ENCODE measurements at regions not wholly inside any gene's neighbourhood (a gene's known extent, or its start where the extent isn't known, plus 50 kb on each side); places are given as distances from the start of the nearest gene placed in this dataset.

DNA sequence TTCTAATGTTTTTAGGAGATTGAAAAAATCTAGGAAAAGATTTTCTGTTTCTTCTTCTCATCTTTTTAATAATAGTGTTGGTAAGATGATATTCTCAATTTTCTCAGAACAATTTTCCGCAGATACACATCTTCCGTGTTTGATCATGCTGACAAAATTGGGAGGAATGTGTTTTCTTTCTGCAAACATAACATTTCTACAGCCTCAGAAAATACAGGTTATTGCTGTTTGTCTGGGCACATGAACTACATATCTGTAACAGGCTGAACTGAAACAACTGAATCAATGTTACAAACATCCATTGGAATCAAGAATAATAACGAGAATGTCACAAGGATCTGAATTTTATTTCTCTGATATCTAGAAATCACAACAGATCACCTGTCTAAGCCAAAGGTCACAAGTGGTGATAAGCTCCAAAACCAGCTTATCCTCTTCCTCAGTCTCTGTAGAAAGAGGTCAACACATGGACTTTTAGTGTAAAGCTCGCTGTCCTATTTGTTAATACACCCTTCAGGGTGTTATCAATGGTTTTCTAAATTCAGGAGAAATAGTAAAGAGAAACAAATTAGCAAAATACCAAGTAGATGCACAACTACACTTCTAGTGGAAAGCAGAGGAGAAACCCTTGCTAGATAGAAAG lies 197.3 kb upstream of the MARCKS start:
- no peak for TF ChIP-seq REST (IDR thresholded peaks at IDR 0.05; ENCODE audit: unreplicated experiment)
- TF ChIP-seq ZNF331 (CRISPR knock-in tag; IDR thresholded peaks at IDR 0.05; ENCODE audit: low read depth): no peak
- TF ChIP-seq EZH2 (IDR thresholded peaks at IDR 0.05; ENCODE audit: low read depth, unreplicated experiment): no peak
- TF ChIP-seq CREB1 (CRISPR knock-in tag; IDR thresholded peaks at IDR 0.05; ENCODE audit: low read depth): no peak
- no peak for TF ChIP-seq ZNF114 (CRISPR knock-in tag; IDR thresholded peaks at IDR 0.05)
- no peak for DNase-seq (ENCODE audit: low spot score)
- H3K27ac Mint-ChIP-seq: no peak overlapping the region
- Histone ChIP-seq H3K27ac (ENCODE audit: low read depth) (no peak overlapping the region), H4K20me1 (replicated peaks; ENCODE audit: insufficient read depth) (no peaks in the 10 kb centered on the region), H3K4me2 (no peak overlapping the region), H3K79me2 (replicated peaks; ENCODE audit: insufficient read depth) (no peaks in the 10 kb centered on the region), H3K4me3 (no peak overlapping the region), H3K36me3 (ENCODE audit: insufficient read depth) (no peaks in the 10 kb centered on the region), H3K4me1 (ENCODE audit: insufficient read depth) (no peaks in the 10 kb centered on the region), H2AFZ (no peak overlapping the region), H3K9me2 (ENCODE audit: insufficient read depth) (no peaks in the 10 kb centered on the region), H3F3A (replicated peaks; ENCODE audit: low read depth) (no peaks in the 10 kb centered on the region), H3K27me3 (ENCODE audit: insufficient read depth) (no peaks in the 10 kb centered on the region)
- no peak overlapping the region for H3K4me3 Mint-ChIP-seq
- no peaks in the 10 kb centered on the region for H3K27me3 Mint-ChIP-seq (ENCODE audit: insufficient read depth, low read depth, poor library complexity)
- no peaks in the 10 kb centered on the region for H3K36me3 Mint-ChIP-seq (ENCODE audit: low read depth)
- H3K4me1 Mint-ChIP-seq: peaks cover 4% of the 10 kb centered on the region; the same call in 2 of the 3 replicates
- no peaks in the 10 kb centered on the region for H3K9me3 Mint-ChIP-seq
- ATAC-seq: no peak

- Mint-ChIP-seq H3K9me3 (no peaks in the 10 kb centered on the region), H3K27ac (no peak overlapping the region)
- H3K4me3 ChIP-seq: no peak overlapping the region
- TF ChIP-seq STAT1 (IDR thresholded peaks at IDR 0.05; ENCODE audit: unreplicated experiment) (no peak), ZNF114 (CRISPR knock-in tag; IDR thresholded peaks at IDR 0.05) (no peak), CREB1 (CRISPR knock-in tag; IDR thresholded peaks at IDR 0.05; ENCODE audit: low read depth) (no peak), ZNF462 (CRISPR knock-in tag; IDR thresholded peaks at IDR 0.05) (no peak), EZH2phosphoT487 (IDR thresholded peaks at IDR 0.05; ENCODE audit: unreplicated experiment) (no peak), ZNF331 (CRISPR knock-in tag; IDR thresholded peaks at IDR 0.05; ENCODE audit: low read depth) (no peak), EZH2 (IDR thresholded peaks at IDR 0.05; ENCODE audit: low read depth, unreplicated experiment) (no peak), POLR2AphosphoS5 (IDR thresholded peaks at IDR 0.05; ENCODE audit: low read depth) (no peak)
- TF ChIP-seq, protein P1, sequence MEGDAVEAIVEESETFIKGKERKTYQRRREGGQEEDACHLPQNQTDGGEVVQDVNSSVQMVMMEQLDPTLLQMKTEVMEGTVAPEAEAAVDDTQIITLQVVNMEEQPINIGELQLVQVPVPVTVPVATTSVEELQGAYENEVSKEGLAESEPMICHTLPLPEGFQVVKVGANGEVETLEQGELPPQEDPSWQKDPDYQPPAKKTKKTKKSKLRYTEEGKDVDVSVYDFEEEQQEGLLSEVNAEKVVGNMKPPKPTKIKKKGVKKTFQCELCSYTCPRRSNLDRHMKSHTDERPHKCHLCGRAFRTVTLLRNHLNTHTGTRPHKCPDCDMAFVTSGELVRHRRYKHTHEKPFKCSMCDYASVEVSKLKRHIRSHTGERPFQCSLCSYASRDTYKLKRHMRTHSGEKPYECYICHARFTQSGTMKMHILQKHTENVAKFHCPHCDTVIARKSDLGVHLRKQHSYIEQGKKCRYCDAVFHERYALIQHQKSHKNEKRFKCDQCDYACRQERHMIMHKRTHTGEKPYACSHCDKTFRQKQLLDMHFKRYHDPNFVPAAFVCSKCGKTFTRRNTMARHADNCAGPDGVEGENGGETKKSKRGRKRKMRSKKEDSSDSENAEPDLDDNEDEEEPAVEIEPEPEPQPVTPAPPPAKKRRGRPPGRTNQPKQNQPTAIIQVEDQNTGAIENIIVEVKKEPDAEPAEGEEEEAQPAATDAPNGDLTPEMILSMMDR (conservative IDR thresholded peaks at IDR 0.05; ENCODE audit: low read depth in 2 of 2): no peak
Observed at GRCh38 chr6:113660819-113661218, 196.3 kb upstream of the MARCKS start.

More at GRCh38 chr6:113660819-113661218, 196.3 kb upstream of the MARCKS start:
- no peak overlapping the region for H3K4me2 ChIP-seq
- Mint-ChIP-seq H3K4me1 (peaks cover 4% of the 10 kb centered on the region; the same call in 2 of the 3 replicates), H3K36me3 (ENCODE audit: low read depth) (no peaks in the 10 kb centered on the region), H3K27me3 (ENCODE audit: insufficient read depth, low read depth, poor library complexity) (no peaks in the 10 kb centered on the region), H3K4me3 (no peak overlapping the region)
- H3K36me3 ChIP-seq (ENCODE audit: insufficient read depth): no peaks in the 10 kb centered on the region
- H3K27me3 ChIP-seq (ENCODE audit: insufficient read depth): no peaks in the 10 kb centered on the region
- H3K27ac ChIP-seq (ENCODE audit: low read depth): no peak overlapping the region
- H4K20me1 ChIP-seq (replicated peaks; ENCODE audit: insufficient read depth): no peaks in the 10 kb centered on the region
- DNase-seq (ENCODE audit: low spot score) (no peak), ATAC-seq (no peak)
- H3K79me2 ChIP-seq (replicated peaks; ENCODE audit: insufficient read depth): no peaks in the 10 kb centered on the region
- H3K4me1 ChIP-seq (ENCODE audit: insufficient read depth): no peaks in the 10 kb centered on the region
- H3F3A ChIP-seq (replicated peaks; ENCODE audit: low read depth): no peaks in the 10 kb centered on the region
- no peaks in the 10 kb centered on the region for H3K9me2 ChIP-seq (ENCODE audit: insufficient read depth)
- no peak overlapping the region for H2AFZ ChIP-seq
